GM12864 (cell line): ENCODE measurements at regions not wholly inside any gene's neighbourhood (a gene's known extent, or its start where the extent isn't known, plus 50 kb on each side); places are given as distances from the start of the nearest gene placed in this dataset.
A peak's percentile ranks its signal among the peaks of the same experiment; 100 is the strongest.

Experiments
- DNase-seq: peaks from one replicate; pipeline ENCODE4 v3.0.0-alpha.2; 2011; ENCODE audit warnings: low read depth
- H3K4me3 ChIP-seq: 2 replicates; pipeline ENCODE4 v1.5.1; 2011; ENCODE audit warnings: mild to moderate bottlenecking, low read depth, low read length, control low read depth
- TF ChIP-seq, protein P1 (sequence below): IDR thresholded peaks from 2 replicates; pipeline ENCODE4 v1.5.1; 2011; ENCODE audit warnings: low read depth, mild to moderate bottlenecking, moderate library complexity, low read length, control low read depth, inconsistent platforms; ENCODE audit errors: missing control alignments

- DNase-seq: peak; percentile 22
- H3K4me3 ChIP-seq: no peak overlapping the region
- TF ChIP-seq, protein P1, sequence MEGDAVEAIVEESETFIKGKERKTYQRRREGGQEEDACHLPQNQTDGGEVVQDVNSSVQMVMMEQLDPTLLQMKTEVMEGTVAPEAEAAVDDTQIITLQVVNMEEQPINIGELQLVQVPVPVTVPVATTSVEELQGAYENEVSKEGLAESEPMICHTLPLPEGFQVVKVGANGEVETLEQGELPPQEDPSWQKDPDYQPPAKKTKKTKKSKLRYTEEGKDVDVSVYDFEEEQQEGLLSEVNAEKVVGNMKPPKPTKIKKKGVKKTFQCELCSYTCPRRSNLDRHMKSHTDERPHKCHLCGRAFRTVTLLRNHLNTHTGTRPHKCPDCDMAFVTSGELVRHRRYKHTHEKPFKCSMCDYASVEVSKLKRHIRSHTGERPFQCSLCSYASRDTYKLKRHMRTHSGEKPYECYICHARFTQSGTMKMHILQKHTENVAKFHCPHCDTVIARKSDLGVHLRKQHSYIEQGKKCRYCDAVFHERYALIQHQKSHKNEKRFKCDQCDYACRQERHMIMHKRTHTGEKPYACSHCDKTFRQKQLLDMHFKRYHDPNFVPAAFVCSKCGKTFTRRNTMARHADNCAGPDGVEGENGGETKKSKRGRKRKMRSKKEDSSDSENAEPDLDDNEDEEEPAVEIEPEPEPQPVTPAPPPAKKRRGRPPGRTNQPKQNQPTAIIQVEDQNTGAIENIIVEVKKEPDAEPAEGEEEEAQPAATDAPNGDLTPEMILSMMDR: no peak
Observed at GRCh38 chr18:11500153-11501122, 109.0 kb upstream of the SLC35G4 start.

GRCh38 chr18:11498821-11499220 lies 110.6 kb upstream of the SLC35G4 start:
- TF ChIP-seq, protein P1: no peak
- H3K4me3 ChIP-seq: no peak overlapping the region
- DNase-seq: no peak

DNA sequence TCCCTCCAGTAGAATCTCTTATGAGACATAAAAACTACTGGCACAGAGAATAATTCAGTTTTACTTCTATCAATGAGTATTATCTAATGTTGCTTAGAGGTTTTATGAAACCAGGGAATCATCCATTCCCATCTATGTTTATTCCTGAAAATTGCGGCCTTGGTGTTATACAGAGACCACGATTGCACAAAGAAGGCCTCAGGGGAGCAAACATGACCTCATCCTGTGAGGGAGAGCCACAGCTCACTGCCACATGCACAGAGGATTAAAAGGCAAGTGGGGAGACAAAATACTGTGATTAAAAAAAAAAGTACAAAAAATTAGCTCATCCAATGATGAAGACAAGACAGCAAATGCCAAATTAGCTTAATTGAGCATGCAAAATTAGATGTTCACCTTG lies 111.8 kb upstream of the SLC35G4 start:
- no peak overlapping the region for H3K4me3 ChIP-seq
- TF ChIP-seq, protein P1: no peak
- no peak for DNase-seq

DNA sequence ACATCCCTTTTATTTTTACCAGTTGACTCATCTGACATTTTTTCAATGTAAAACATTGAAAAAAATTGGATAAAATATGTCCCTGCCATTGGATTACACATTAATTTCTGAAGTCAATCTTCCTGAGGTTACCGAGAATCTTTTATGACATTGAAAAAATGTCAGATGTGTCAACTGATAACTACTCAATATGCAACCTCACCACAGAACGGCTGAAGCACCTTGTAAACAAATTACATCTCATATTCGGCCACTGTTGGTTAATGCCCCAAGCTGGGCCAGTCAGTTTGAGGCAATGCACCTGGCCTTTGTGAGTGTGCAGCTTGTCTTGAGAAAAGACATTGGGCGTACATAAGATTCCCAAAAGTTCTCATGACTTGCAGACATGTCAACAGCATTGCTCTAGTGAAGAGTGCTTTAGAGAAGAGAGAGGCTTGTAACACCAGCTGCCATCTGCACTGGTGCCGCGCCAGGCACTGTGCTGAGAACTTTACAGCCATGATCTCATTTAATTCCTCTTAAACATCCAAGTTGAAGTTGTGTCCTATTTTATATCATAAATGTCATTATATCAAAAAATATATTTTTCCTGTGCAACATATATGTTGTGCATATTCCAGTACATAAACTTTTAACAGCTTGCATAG lies 112.7 kb upstream of the SLC35G4 start:
- no peak overlapping the region for H3K4me3 ChIP-seq
- no peak for DNase-seq
- TF ChIP-seq, protein P1: no peak

DNA sequence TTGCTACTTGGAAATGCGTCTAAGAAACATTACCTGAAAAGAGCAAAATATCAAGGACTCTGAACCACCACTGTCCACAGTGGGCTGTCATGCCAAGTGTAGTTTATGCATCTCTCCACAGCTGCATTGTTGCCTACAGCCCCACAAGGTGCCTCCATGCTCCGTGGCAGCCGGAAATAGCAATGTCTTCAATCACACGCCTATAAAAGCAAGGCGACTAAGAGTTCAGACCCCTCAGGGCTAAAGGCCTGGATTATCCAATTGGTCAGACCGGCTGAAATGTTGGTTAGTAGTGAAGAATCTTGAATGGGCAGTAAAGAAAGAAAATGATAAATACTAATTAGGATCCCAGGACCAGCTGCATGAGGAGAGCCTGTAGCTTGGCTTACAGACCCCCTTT lies 114.0 kb upstream of the SLC35G4 start:
- no peak overlapping the region for H3K4me3 ChIP-seq
- TF ChIP-seq, protein P1: no peak
- no peak for DNase-seq

- no peak for DNase-seq
- TF ChIP-seq, protein P1: no peak
- H3K4me3 ChIP-seq: no peak overlapping the region
Observed at GRCh38 chr18:11494107-11494506, 115.3 kb upstream of the SLC35G4 start.
